ENCODE measurements at regions not wholly inside any gene's neighbourhood (a gene's known extent, or its start where the extent isn't known, plus 50 kb on each side); places are given as distances from the start of the nearest gene placed in this dataset.
"Not testable (repeated sequence)": the region's sequence is repeated elsewhere in the genome, so short reads cannot be mapped to it uniquely, and the experiment has no call there.

GRCh38 chrX:13420545-13421183 is 100.8 kb upstream of the ATXN3L start:
- Mint-ChIP-seq H3K27me3 (no peaks in the 10 kb centered on the region), H3K4me3 (no peak overlapping the region)

DNA sequence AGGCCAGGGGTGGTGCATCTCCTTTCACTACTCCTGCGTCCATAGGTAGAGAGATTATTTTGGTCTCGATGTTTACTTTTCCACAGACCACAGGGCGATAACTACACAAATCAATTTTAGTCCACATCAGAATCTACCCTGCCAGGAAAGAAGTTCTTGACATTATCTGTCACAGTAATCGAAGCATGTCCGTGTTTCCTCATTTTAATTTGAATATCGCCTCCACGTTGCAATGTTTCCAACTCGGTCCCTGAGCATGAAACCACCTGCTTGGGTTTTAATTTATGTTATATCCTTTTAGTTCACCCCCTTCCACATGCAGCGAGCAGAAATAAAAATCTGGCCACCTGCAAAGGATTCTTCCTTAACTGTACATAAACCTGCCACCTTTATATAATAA is 100.1 kb upstream of the ATXN3L start:
- Mint-ChIP-seq H3K4me1 (ENCODE audit: low read depth) (peaks cover 18% of the 10 kb centered on the region), H3K4me3 (no peak overlapping the region), H3K27me3 (no peaks in the 10 kb centered on the region), H3K36me3 (ENCODE audit: low read depth) (no peaks in the 10 kb centered on the region), H3K9me3 (no peaks in the 10 kb centered on the region), H3K27ac (no peak overlapping the region)

More at GRCh38 chrX:13420545-13421183, 100.8 kb upstream of the ATXN3L start:
- Mint-ChIP-seq H3K36me3 (ENCODE audit: low read depth) (no peaks in the 10 kb centered on the region), H3K27ac (no peak overlapping the region), H3K9me3 (no peaks in the 10 kb centered on the region), H3K4me1 (ENCODE audit: low read depth) (peaks cover 18% of the 10 kb centered on the region)

GRCh38 chrX:13419276-13419675 is 99.4 kb upstream of the ATXN3L start:
- Mint-ChIP-seq H3K9me3 (no peaks in the 10 kb centered on the region), H3K4me1 (ENCODE audit: low read depth) (peaks cover 22% of the 10 kb centered on the region), H3K27ac (no peak overlapping the region), H3K36me3 (ENCODE audit: low read depth) (no peaks in the 10 kb centered on the region), H3K27me3 (no peaks in the 10 kb centered on the region), H3K4me3 (no peak overlapping the region)

DNA sequence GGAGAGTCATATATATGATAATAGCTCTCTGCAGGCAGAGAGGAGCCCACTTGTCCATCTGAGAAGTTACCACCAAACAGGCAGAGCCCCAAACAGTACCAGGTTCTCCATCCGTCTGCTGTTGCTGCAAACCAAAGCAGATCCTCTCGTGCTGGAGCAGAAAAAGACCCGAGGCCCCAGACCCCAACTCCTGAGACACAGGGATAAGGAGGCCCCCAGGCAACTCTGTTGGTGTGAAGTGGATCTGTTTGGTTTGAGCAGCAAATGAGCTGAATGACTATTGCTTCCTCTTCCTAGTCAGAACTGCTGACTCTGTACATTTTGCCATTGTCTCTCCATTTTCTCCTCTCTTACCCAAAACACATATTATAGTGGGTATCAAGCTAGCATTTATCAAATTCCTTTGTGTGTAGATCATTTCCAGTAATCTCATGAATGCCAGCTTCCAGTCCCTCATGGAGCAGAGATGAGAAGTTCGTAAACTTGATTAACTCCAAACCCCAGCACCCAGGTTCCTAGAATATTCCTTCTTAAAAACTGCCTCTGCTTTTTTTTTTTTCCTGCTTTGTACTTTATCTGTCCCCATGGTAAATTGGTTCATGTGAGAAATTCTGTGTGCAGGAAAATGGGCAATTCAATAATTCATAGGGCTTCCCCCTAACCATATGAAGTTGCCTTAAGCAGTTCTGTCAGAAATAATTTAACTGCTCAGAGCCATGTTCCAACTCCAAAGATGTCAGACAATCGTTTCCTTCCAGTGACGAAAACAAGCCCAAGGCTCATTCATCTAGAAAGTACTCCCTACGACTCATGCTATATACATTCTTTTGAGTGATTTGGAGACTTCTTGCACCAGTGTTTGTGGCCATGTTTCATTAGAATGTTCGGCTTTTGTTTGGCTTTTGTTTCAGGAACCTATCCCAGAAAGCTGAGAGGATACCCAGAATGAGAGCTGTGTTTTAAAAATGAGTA is 98.6 kb upstream of the ATXN3L start:
- H3K27me3 Mint-ChIP-seq = no peaks in the 10 kb centered on the region
- no peaks in the 10 kb centered on the region for H3K36me3 Mint-ChIP-seq (ENCODE audit: low read depth)
- H3K4me1 Mint-ChIP-seq (ENCODE audit: low read depth) = peaks cover 22% of the 10 kb centered on the region
- no peak overlapping the region for H3K4me3 Mint-ChIP-seq
- no peaks in the 10 kb centered on the region for H3K9me3 Mint-ChIP-seq
- H3K27ac Mint-ChIP-seq = no peak overlapping the region

- no peaks in the 10 kb centered on the region for H3K36me3 Mint-ChIP-seq (ENCODE audit: low read depth)
- H3K4me3 Mint-ChIP-seq = no peak overlapping the region
- no peaks in the 10 kb centered on the region for H3K9me3 Mint-ChIP-seq
- no peaks in the 10 kb centered on the region for H3K27me3 Mint-ChIP-seq
- no peak overlapping the region for H3K27ac Mint-ChIP-seq
- H3K4me1 Mint-ChIP-seq (ENCODE audit: low read depth) = peaks cover 17% of the 10 kb centered on the region
Observed at GRCh38 chrX:13415509-13415908, 95.7 kb upstream of the ATXN3L start.

- Mint-ChIP-seq H3K27me3 (no peaks in the 10 kb centered on the region), H3K27ac (no peak overlapping the region), H3K4me3 (no peak overlapping the region), H3K4me1 (ENCODE audit: low read depth) (peaks cover 13% of the 10 kb centered on the region), H3K9me3 (no peaks in the 10 kb centered on the region), H3K36me3 (ENCODE audit: low read depth) (no peaks in the 10 kb centered on the region)
Observed at GRCh38 chrX:13414006-13414647, 94.3 kb upstream of the ATXN3L start.

DNA sequence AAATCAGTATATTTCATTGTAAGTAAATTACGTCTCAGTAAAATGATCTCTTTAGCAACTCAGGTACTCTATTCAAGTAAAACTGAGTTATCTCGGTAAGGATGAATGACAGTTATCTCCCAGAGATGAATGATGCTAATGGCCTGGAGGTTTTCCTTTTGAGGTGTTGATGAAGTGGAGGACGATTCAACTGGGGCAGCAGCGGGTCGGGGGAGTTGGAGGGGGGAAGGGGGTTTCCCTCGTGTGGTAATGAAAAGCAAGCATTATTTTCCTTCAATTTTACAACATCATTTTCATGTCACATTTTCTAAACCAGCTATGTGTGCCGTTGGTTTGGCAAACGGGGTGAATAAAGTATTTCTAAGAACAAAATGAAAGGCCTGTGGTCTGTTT is 92.4 kb upstream of the ATXN3L start:
- no peaks in the 10 kb centered on the region for H3K9me3 Mint-ChIP-seq
- H3K36me3 Mint-ChIP-seq (ENCODE audit: low read depth) = no peaks in the 10 kb centered on the region
- no peak overlapping the region for H3K4me3 Mint-ChIP-seq
- H3K27me3 Mint-ChIP-seq = no peaks in the 10 kb centered on the region
- no peak overlapping the region for H3K27ac Mint-ChIP-seq
- H3K4me1 Mint-ChIP-seq (ENCODE audit: low read depth) = peaks cover 4% of the 10 kb centered on the region

DNA sequence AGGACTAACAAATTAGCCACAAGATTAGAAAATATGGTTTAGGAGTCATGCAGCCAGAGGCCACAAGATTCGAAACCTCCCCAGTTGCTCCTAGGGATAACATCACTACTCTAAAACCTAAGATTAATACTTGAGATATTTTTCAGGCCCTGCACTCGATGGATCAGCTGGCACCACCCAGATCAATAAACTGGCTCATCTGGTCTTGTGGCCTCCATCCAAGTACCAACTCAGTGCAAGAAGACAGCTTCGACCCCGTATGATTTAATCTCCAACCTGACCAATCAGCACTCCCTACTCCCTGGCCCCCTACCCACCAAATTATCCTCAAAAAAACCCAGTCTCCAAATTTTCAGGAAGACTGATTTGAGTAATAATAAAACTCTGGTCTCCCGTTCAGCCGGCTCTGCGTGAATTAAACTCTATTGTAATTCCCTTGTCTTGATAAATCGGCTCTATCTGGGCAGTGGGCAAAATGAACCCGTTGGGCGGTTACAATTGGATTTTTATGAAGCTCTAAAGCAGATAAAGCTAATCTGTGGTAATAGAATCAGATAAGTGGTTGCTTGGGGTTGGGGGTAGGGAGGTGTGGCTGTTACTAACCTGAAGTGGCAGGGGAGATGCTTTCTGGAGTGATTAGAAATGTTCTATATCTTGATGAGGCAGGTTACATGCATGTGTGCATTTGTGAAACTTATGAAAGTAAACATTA is 91.8 kb upstream of the ATXN3L start:
- Mint-ChIP-seq H3K4me3 (no peak overlapping the region), H3K9me3 (peaks cover 4% of the 10 kb centered on the region), H3K4me1 (ENCODE audit: low read depth) (peaks cover 4% of the 10 kb centered on the region), H3K27me3 (no peaks in the 10 kb centered on the region), H3K36me3 (ENCODE audit: low read depth) (no peaks in the 10 kb centered on the region), H3K27ac (no peak overlapping the region)

GRCh38 chrX:13408599-13408998 is 88.7 kb upstream of the ATXN3L start:
- H3K27ac Mint-ChIP-seq; H3K4me1 Mint-ChIP-seq (ENCODE audit: low read depth); H3K36me3 Mint-ChIP-seq (ENCODE audit: low read depth); H3K4me3 Mint-ChIP-seq; H3K9me3 Mint-ChIP-seq; H3K27me3 Mint-ChIP-seq: not testable (repeated sequence)

DNA sequence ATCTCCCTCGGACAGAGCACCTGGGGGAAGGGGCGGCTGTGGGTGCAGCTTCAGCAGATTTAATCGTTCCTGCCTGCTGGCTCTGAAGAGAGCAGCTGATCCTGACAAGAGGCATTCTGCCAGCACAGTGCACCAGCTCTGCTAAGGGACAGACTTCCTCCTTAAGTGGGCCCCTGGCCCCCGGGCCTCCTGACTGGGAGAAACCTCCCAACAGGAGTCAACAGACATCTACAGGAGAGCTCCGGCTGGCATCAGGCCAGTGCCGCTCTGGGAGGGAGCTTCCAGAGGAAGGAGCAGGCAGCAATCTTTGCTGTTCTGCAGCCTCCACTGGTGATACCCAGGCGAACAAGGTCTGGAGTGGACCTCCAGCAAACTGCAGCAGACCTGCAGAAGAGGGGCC is 84.9 kb upstream of the ATXN3L start:
- H3K27ac Mint-ChIP-seq; H3K4me1 Mint-ChIP-seq (ENCODE audit: low read depth); H3K4me3 Mint-ChIP-seq; H3K9me3 Mint-ChIP-seq; H3K27me3 Mint-ChIP-seq; H3K36me3 Mint-ChIP-seq (ENCODE audit: low read depth): not testable (repeated sequence)

DNA sequence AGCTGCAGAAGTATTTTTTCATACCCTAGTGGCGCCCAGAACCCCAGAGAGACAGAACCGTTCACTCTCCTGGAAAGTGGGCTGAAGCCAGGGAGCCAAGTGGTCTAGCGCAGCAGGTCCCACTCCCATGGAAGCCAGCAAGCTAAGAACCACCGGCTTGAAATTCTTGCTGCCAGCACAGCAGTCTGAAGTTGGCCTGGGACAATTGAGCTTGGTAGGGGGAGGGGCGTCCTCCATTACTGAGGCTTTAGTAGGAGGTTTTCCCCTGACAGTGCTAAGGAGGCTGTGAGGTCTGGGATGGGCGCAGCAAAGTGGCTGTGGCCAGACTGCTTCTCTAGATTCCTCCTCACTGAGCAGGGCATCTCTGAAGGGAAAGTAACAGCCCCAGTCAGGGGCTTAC is 84.5 kb upstream of the ATXN3L start:
- no peaks in the 10 kb centered on the region for H3K36me3 Mint-ChIP-seq (ENCODE audit: low read depth)
- no peak overlapping the region for H3K27ac Mint-ChIP-seq
- H3K27me3 Mint-ChIP-seq = no peaks in the 10 kb centered on the region
- H3K9me3 Mint-ChIP-seq = peaks cover 4% of the 10 kb centered on the region
- no peaks in the 10 kb centered on the region for H3K4me1 Mint-ChIP-seq (ENCODE audit: low read depth)
- H3K4me3 Mint-ChIP-seq = no peak overlapping the region

DNA sequence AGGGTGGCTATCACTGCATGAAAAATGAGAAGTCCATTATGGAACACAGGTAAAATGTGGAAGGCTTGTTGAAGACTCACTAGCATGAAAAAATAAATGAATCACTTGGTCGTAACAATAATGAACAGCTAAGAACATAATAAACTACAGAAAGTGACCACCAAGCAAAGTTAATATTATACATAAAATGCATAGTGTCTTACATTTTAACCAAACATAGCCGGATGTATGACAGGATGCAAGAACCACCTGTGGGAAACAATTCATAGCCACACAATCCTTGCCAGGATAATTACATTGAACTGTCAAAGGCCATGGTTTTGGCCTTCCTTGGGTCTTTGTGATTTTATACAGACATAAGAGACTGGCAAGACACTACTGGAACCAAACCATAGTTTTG is 81.9 kb upstream of the ATXN3L start:
- peaks cover 17% of the 10 kb centered on the region for H3K4me1 Mint-ChIP-seq (ENCODE audit: low read depth)
- H3K9me3 Mint-ChIP-seq = peaks cover under 1% of the 10 kb centered on the region
- no peak overlapping the region for H3K27ac Mint-ChIP-seq
- no peaks in the 10 kb centered on the region for H3K36me3 Mint-ChIP-seq (ENCODE audit: low read depth)
- no peak overlapping the region for H3K4me3 Mint-ChIP-seq
- H3K27me3 Mint-ChIP-seq = no peaks in the 10 kb centered on the region

DNA sequence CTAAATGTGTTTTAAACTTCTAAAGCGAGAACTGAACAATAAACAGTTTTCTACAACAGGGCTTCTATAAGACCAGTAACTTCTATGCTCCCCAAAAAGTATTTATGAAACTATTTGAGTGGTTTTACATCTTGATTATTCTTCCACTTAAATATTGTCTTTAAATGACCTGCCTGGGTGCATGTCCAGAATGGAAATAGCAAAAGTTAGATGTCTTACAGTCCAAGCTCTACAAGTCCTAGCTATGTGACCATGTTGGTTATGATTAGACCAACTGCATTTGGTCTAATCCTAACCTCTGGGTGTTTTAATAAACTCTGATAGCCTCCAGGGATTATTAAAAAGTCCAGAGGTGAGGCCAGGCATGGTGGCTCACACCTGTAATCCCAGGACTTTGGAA is 79.0 kb upstream of the ATXN3L start:
- H3K36me3 Mint-ChIP-seq (ENCODE audit: low read depth) = no peaks in the 10 kb centered on the region
- no peak overlapping the region for H3K4me3 Mint-ChIP-seq
- no peaks in the 10 kb centered on the region for H3K9me3 Mint-ChIP-seq
- H3K27ac Mint-ChIP-seq = no peak overlapping the region
- H3K27me3 Mint-ChIP-seq = no peaks in the 10 kb centered on the region
- peaks cover 29% of the 10 kb centered on the region for H3K4me1 Mint-ChIP-seq (ENCODE audit: low read depth)

- H3K27me3 Mint-ChIP-seq = no peaks in the 10 kb centered on the region
- H3K36me3 Mint-ChIP-seq (ENCODE audit: low read depth) = no peaks in the 10 kb centered on the region
- H3K9me3 Mint-ChIP-seq = no peaks in the 10 kb centered on the region
- H3K4me3 Mint-ChIP-seq = no peak overlapping the region
- H3K27ac Mint-ChIP-seq = peak overlapping the region; percentile 55
- peaks cover 29% of the 10 kb centered on the region for H3K4me1 Mint-ChIP-seq (ENCODE audit: low read depth)
Observed at GRCh38 chrX:13397878-13398818, 78.3 kb upstream of the ATXN3L start.
